PC-3 (cell line): ENCODE measurements at regions not wholly inside any gene's neighbourhood (a gene's known extent, or its start where the extent isn't known, plus 50 kb on each side); places are given as distances from the start of the nearest gene placed in this dataset.

ENCODE experiments used
- ATAC-seq: fragments of 200-7000 bp; cut with Tn5 transposase; 2 replicates; pipeline ENCODE4 v1.9.1; 2020; ENCODE audit warnings: mild to moderate bottlenecking, moderate library complexity
- BruUV-seq: library from RNA; stranded (reverse); fragments of 400-500 nt; replicated peaks from 2 replicates; lab custom pipeline; 2021; lab: Mats Ljungman, UMichigan
- CTCF ChIA-PET: fragments of 300-600 bp; sonication (Branson Sonifier 250); formaldehyde crosslinking; loops from one replicate; lab custom pipeline; 2022; ENCODE audit warnings: antibody characterized with exemption; lab: Charles Lee
- POLR2A ChIA-PET: fragments of 300-600 bp; sonication (Branson Sonifier 250); formaldehyde crosslinking; loops from one replicate; lab custom pipeline; 2022; ENCODE audit warnings: antibody characterized with exemption; ENCODE audit not compliant: unreplicated experiment; lab: Charles Lee
- DNase-seq: peaks from one replicate; pipeline ENCODE4 v3.0.0-alpha.2; 2015
- H2AFZ ChIP-seq: fragments of 300-600 bp; sonication (generic); 2 replicates; pipeline ENCODE4 v1.6.0; 2016; ENCODE audit warnings: antibody characterized with exemption, low read length
- H3F3A ChIP-seq: fragments of 300-600 bp; sonication (generic); one replicate; pipeline ENCODE4 v1.6.0; 2017; ENCODE audit warnings: antibody characterized with exemption, low read length, control low read depth, mild to moderate bottlenecking; ENCODE audit not compliant: unreplicated experiment
- H3K27ac ChIP-seq: fragments of 300-600 bp; sonication (generic); 2 replicates; pipeline ENCODE4 v1.5.1; 2016; ENCODE audit warnings: mild to moderate bottlenecking, low read length
- H3K27me3 ChIP-seq: fragments of 300-600 bp; sonication (generic); 2 replicates; pipeline ENCODE4 v1.6.1; 2016; ENCODE audit warnings: low read length, mixed read lengths
- H3K36me3 ChIP-seq: fragments of 300-600 bp; sonication (generic); 2 replicates; pipeline ENCODE4 v1.6.1; 2016; ENCODE audit warnings: low read depth, mixed run types, low read length, mixed read lengths
- H3K4me1 ChIP-seq: fragments of 300-600 bp; sonication (generic); 2 replicates; pipeline ENCODE4 v1.5.1; 2016; ENCODE audit warnings: low read length; ENCODE audit not compliant: insufficient read depth
- H3K4me2 ChIP-seq: fragments of 300-600 bp; sonication (generic); 2 replicates; pipeline ENCODE4 v1.6.0; 2016; ENCODE audit warnings: low read length
- H3K4me3 ChIP-seq: fragments of 300-600 bp; sonication (generic); 2 replicates; pipeline ENCODE4 v1.5.1; 2016; ENCODE audit warnings: mild to moderate bottlenecking, low read length, mixed read lengths
- H3K79me2 ChIP-seq: fragments of 300-600 bp; sonication (generic); 2 replicates; pipeline ENCODE4 v1.6.1; 2017; ENCODE audit warnings: low read length, mixed read lengths
- H3K9ac ChIP-seq: fragments of 300-600 bp; sonication (generic); 2 replicates; pipeline ENCODE4 v1.6.0; 2016; ENCODE audit warnings: mild to moderate bottlenecking, low read length
- H3K9me2 ChIP-seq: fragments of 300-600 bp; sonication (generic); replicated peaks from 2 replicates; pipeline ENCODE4 v1.6.1; 2016; ENCODE audit warnings: mixed run types, low read length, mixed read lengths
- H3K9me3 ChIP-seq: fragments of 300-600 bp; sonication (generic); 2 replicates; pipeline ENCODE4 v1.6.1; 2016; ENCODE audit warnings: low read length, mixed read lengths
- H4K20me1 ChIP-seq: fragments of 300-600 bp; sonication (generic); 2 replicates; pipeline ENCODE4 v1.6.1; 2016; ENCODE audit warnings: low read length, mixed read lengths
- CTCF ChIP-seq: fragments of 300-600 bp; sonication (generic); conservative IDR thresholded peaks from 2 replicates; pipeline ENCODE4 v1.5.1; 2017; ENCODE audit warnings: antibody characterized with exemption, low read depth, mild to moderate bottlenecking, low read length
- EZH2 ChIP-seq: fragments of 300-600 bp; sonication (generic); IDR thresholded peaks from one replicate; pipeline ENCODE4 v1.6.1; 2017; ENCODE audit warnings: antibody characterized with exemption, mild to moderate bottlenecking, low read length; ENCODE audit not compliant: unreplicated experiment
- EZH2phosphoT487 ChIP-seq: fragments of 300-600 bp; sonication (generic); IDR thresholded peaks from 2 replicates; pipeline ENCODE4 v1.6.1; 2018; ENCODE audit warnings: mild to moderate bottlenecking, antibody characterized with exemption, low read length, borderline replicate concordance
- intact Hi-C: fragments of 100-400 bp; cut with micrococcal nuclease; formaldehyde crosslinking; loops from 2 replicates; pipeline ENCODE4 v1.9.0; 2023

- H3K4me3 ChIP-seq, result no peak overlapping the region
- intact Hi-C loops, result no loop called here
- no peaks in the 10 kb centered on the region for H3F3A ChIP-seq
- TF ChIP-seq EZH2phosphoT487 (no peak), CTCF (no peak), EZH2 (no peak)
- CTCF ChIA-PET, result no interaction called here
- POLR2A ChIA-PET, result no interaction called here
- no peak for ATAC-seq
- no peaks in the 10 kb centered on the region for H4K20me1 ChIP-seq
- H3K9me3 ChIP-seq, result no peaks in the 10 kb centered on the region
- no peaks in the 10 kb centered on the region for H3K9me2 ChIP-seq
- no peak for DNase-seq
- no peaks in the 10 kb centered on the region for H3K36me3 ChIP-seq
- no peaks in the 10 kb centered on the region for H3K79me2 ChIP-seq
- H3K27ac ChIP-seq, result no peak overlapping the region
- H3K27me3 ChIP-seq, result no peaks in the 10 kb centered on the region
- no peak overlapping the region for H3K4me2 ChIP-seq
- H2AFZ ChIP-seq, result no peak overlapping the region
- peaks cover 21% of the 10 kb centered on the region for H3K4me1 ChIP-seq
- BruUV-seq, result no TSS peak
- H3K9ac ChIP-seq, result no peak overlapping the region
Observed at GRCh38 chr10:118965096-118965495, 64.4 kb upstream of the NANOS1 start.

- no peaks in the 10 kb centered on the region for H3K9me2 ChIP-seq
- H3K4me1 ChIP-seq, result peaks cover 15% of the 10 kb centered on the region
- ATAC-seq, result no peak
- H3F3A ChIP-seq, result no peaks in the 10 kb centered on the region
- H3K27me3 ChIP-seq, result no peaks in the 10 kb centered on the region
- H4K20me1 ChIP-seq, result no peaks in the 10 kb centered on the region
- H3K9me3 ChIP-seq, result no peaks in the 10 kb centered on the region
- POLR2A ChIA-PET, result no interaction called here
- TF ChIP-seq CTCF (no peak), EZH2phosphoT487 (no peak), EZH2 (no peak)
- CTCF ChIA-PET, result no interaction called here
- H3K9ac ChIP-seq, result no peak overlapping the region
- H3K79me2 ChIP-seq, result no peaks in the 10 kb centered on the region
- intact Hi-C loops, result no loop called here
- H2AFZ ChIP-seq, result no peak overlapping the region
- no peak for DNase-seq
- H3K4me2 ChIP-seq, result no peak overlapping the region
- no peak overlapping the region for H3K27ac ChIP-seq
- no peaks in the 10 kb centered on the region for H3K36me3 ChIP-seq
- BruUV-seq, result no TSS peak
- H3K4me3 ChIP-seq, result no peak overlapping the region
Observed at GRCh38 chr10:118965645-118966044, 63.9 kb upstream of the NANOS1 start.

GRCh38 chr10:118966076-118966849 is 63.3 kb upstream of the NANOS1 start:
- CTCF ChIA-PET, result no interaction called here
- no peaks in the 10 kb centered on the region for H3K9me3 ChIP-seq
- no peaks in the 10 kb centered on the region for H3K9me2 ChIP-seq
- no peaks in the 10 kb centered on the region for H4K20me1 ChIP-seq
- H3K27me3 ChIP-seq, result no peaks in the 10 kb centered on the region
- no peaks in the 10 kb centered on the region for H3F3A ChIP-seq
- DNase-seq (no peak), ATAC-seq (no peak)
- H3K36me3 ChIP-seq, result no peaks in the 10 kb centered on the region
- H3K4me3 ChIP-seq, result no peak overlapping the region
- no peak overlapping the region for H3K9ac ChIP-seq
- H3K4me1 ChIP-seq, result peaks cover 9% of the 10 kb centered on the region
- no peaks in the 10 kb centered on the region for H3K79me2 ChIP-seq
- TF ChIP-seq EZH2phosphoT487 (no peak), EZH2 (no peak), CTCF (no peak)
- no peak overlapping the region for H2AFZ ChIP-seq
- BruUV-seq, result no TSS peak
- POLR2A ChIA-PET, result no interaction called here
- no peak overlapping the region for H3K27ac ChIP-seq
- H3K4me2 ChIP-seq, result no peak overlapping the region
- intact Hi-C loops, result no loop called here
